ENCODE measurements at regions not wholly inside any gene's neighbourhood (a gene's known extent, or its start where the extent isn't known, plus 50 kb on each side); places are given as distances from the start of the nearest gene placed in this dataset.

DNA sequence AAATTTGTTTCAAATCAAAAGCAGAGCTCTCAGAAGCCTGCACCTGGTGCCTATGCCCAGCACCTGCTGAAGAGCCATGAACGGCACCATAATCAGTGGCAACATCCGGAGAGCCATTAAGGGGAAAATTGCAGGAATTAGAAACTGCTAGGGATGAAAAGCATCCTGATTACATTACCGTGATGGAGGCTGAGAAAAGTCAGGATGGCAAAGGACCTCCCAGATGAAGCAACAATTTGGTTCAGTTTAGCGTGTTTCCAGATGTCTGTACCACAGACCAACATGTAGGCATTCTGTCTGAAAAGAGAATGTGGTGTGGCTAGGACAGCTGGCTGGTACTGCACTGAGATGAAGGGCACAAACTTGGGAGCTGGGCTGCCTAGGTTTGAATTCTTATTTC is 106.1 kb downstream of the EOMES start:
- peaks cover 5% of the 10 kb centered on the region for H3K9me3 Mint-ChIP-seq
- Histone ChIP-seq H3K4me3 (ENCODE audit: low read length) (no peak overlapping the region), H3K9me3 (ENCODE audit: control insufficient read depth in 1 of 2, insufficient read depth in 1 of 2, low read length in 2 of 2) (peaks cover 10 to 11% of the 10 kb centered on the region in 2 experiments), H3K27ac (ENCODE audit: low read depth in 1 of 2, low read length in 2 of 2) (no peak overlapping the region), H3K27me3 (ENCODE audit: control insufficient read depth in 1 of 2, insufficient read depth in 2 of 2, low read length in 2 of 2) (no peaks in the 10 kb centered on the region), H3K4me1 (ENCODE audit: insufficient read depth, low read length) (no peaks in the 10 kb centered on the region), H3K36me3 (ENCODE audit: insufficient read depth, low read length) (no peaks in the 10 kb centered on the region)
- POLR2A ChIA-PET, result no interaction called here
- no peaks in the 10 kb centered on the region for H3K4me1 Mint-ChIP-seq (ENCODE audit: low read depth)
- TF ChIP-seq, protein P1, sequence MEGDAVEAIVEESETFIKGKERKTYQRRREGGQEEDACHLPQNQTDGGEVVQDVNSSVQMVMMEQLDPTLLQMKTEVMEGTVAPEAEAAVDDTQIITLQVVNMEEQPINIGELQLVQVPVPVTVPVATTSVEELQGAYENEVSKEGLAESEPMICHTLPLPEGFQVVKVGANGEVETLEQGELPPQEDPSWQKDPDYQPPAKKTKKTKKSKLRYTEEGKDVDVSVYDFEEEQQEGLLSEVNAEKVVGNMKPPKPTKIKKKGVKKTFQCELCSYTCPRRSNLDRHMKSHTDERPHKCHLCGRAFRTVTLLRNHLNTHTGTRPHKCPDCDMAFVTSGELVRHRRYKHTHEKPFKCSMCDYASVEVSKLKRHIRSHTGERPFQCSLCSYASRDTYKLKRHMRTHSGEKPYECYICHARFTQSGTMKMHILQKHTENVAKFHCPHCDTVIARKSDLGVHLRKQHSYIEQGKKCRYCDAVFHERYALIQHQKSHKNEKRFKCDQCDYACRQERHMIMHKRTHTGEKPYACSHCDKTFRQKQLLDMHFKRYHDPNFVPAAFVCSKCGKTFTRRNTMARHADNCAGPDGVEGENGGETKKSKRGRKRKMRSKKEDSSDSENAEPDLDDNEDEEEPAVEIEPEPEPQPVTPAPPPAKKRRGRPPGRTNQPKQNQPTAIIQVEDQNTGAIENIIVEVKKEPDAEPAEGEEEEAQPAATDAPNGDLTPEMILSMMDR (IDR thresholded peaks at IDR 0.05), result no peak
- intact Hi-C loops (cut with DNase I, micrococcal nuclease), result no loop called here
- no peak overlapping the region for H3K4me3 Mint-ChIP-seq
- DNase-seq (no peak), ATAC-seq (ENCODE audit: poor library complexity) (no peak)
- no peak overlapping the region for H3K27ac Mint-ChIP-seq
- CTCF ChIA-PET, result no interaction called here
- H3K27me3 Mint-ChIP-seq, result no peaks in the 10 kb centered on the region
- no peaks in the 10 kb centered on the region for H3K36me3 Mint-ChIP-seq (ENCODE audit: low read depth)

DNA sequence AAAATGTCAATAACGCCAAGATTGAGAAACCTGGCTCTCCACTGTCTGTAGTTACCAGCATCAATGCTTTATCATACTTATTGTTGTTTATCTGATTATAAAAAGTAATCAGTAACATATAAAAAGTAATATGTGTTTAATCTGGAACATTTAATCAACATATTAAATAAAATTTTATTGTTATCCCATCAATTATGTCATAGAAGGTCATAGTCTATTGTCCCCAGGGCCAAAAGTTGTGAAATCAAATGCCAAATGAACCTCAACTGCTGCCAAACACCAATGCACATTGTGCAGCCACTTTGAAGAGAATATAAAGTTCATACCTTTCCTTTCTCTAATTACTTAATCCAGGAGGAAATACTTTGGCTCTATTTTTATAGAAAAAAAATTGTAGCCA is 106.6 kb downstream of the EOMES start:
- Histone ChIP-seq H3K27ac (ENCODE audit: low read depth in 1 of 2, low read length in 2 of 2) (no peak overlapping the region), H3K27me3 (ENCODE audit: control insufficient read depth in 1 of 2, insufficient read depth in 2 of 2, low read length in 2 of 2) (no peaks in the 10 kb centered on the region), H3K4me3 (ENCODE audit: low read length) (no peak overlapping the region), H3K9me3 (ENCODE audit: control insufficient read depth in 1 of 2, insufficient read depth in 1 of 2, low read length in 2 of 2) (peaks cover 10 to 11% of the 10 kb centered on the region in 2 experiments), H3K4me1 (ENCODE audit: insufficient read depth, low read length) (no peaks in the 10 kb centered on the region), H3K36me3 (ENCODE audit: insufficient read depth, low read length) (no peaks in the 10 kb centered on the region)
- Mint-ChIP-seq H3K36me3 (ENCODE audit: low read depth) (no peaks in the 10 kb centered on the region), H3K4me1 (ENCODE audit: low read depth) (no peaks in the 10 kb centered on the region), H3K27me3 (no peaks in the 10 kb centered on the region), H3K9me3 (peaks cover 5% of the 10 kb centered on the region), H3K27ac (no peak overlapping the region), H3K4me3 (no peak overlapping the region)
- intact Hi-C loops (cut with DNase I, micrococcal nuclease), result no loop called here
- DNase-seq, result no peak
- ATAC-seq (ENCODE audit: poor library complexity), result no peak
- CTCF ChIA-PET, result no interaction called here
- TF ChIP-seq, protein P1 (IDR thresholded peaks at IDR 0.05), result no peak
- POLR2A ChIA-PET, result no interaction called here

DNA sequence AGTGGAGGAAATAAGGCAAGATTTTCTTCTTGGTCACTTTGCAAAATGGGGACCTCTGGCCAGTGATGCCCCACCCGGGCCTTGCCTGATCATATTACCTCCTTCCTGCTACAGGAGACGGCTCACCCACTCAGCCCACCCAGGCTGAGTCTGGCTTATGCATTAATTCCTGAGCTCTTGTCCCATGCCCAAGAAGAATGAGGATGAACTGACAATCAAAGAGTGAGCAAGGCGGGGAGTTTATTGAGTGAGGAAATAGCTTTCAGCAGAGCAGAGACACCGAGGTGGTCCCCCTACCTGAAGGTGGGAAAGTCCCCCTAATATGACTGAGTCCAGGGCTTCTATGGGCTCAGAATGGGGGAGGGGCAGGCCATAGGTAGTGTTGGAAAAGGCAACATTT is 107.5 kb downstream of the EOMES start:
- Histone ChIP-seq H3K27ac (ENCODE audit: low read depth in 1 of 2, low read length in 2 of 2) (no peak overlapping the region), H3K4me3 (ENCODE audit: low read length) (no peak overlapping the region), H3K27me3 (ENCODE audit: control insufficient read depth in 1 of 2, insufficient read depth in 2 of 2, low read length in 2 of 2) (no peaks in the 10 kb centered on the region), H3K9me3 (ENCODE audit: control insufficient read depth in 1 of 2, insufficient read depth in 1 of 2, low read length in 2 of 2) (peaks cover 10 to 11% of the 10 kb centered on the region in 2 experiments), H3K36me3 (ENCODE audit: insufficient read depth, low read length) (no peaks in the 10 kb centered on the region), H3K4me1 (ENCODE audit: insufficient read depth, low read length) (no peaks in the 10 kb centered on the region)
- intact Hi-C loops (cut with DNase I, micrococcal nuclease), result no loop called here
- DNase-seq, result no peak
- Mint-ChIP-seq H3K4me3 (no peak overlapping the region), H3K27ac (no peak overlapping the region), H3K9me3 (peaks cover 5% of the 10 kb centered on the region), H3K27me3 (no peaks in the 10 kb centered on the region), H3K36me3 (ENCODE audit: low read depth) (no peaks in the 10 kb centered on the region), H3K4me1 (ENCODE audit: low read depth) (no peaks in the 10 kb centered on the region)
- ChIA-PET CTCF (no interaction called here), POLR2A (no interaction called here)
- ATAC-seq (ENCODE audit: poor library complexity), result no peak
- TF ChIP-seq, protein P1 (IDR thresholded peaks at IDR 0.05), result no peak
